Ammon's horn (tissue), 1 donor: ENCODE measurements at regions not wholly inside any gene's neighbourhood (a gene's known extent, or its start where the extent isn't known, plus 50 kb on each side); places are given as distances from the start of the nearest gene placed in this dataset.
"Not testable (repeated sequence)": the region's sequence is repeated elsewhere in the genome, so short reads cannot be mapped to it uniquely, and the experiment has no call there.

Experiments used
- DNase-seq: peaks from one replicate; pipeline ENCODE4 v3.0.0-alpha.2; 2016; ENCODE audit warnings: low spot score

DNA sequence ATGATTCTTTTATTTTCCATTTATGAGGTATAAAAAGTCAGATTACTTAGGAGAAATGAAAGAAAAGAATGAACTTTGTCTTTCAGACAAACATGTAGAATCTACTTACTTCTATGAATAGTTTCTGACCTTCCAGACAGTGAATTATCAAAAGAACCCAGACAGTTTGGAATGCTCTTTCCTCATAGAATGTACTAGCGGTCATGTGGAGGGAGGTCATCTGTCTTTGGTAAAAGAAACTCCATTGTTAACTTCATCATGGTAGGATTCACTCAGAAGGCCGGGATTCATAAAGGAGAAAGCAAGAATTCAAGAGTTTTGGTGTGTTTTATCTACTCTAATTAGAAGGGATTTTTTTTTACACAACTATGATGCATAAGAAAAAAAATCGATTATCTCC is 144.8 kb upstream of the ZNF804B start:
- no peak for DNase-seq

GRCh38 chr7:88610942-88611341 is 148.6 kb upstream of the ZNF804B start:
- no peak for DNase-seq

DNA sequence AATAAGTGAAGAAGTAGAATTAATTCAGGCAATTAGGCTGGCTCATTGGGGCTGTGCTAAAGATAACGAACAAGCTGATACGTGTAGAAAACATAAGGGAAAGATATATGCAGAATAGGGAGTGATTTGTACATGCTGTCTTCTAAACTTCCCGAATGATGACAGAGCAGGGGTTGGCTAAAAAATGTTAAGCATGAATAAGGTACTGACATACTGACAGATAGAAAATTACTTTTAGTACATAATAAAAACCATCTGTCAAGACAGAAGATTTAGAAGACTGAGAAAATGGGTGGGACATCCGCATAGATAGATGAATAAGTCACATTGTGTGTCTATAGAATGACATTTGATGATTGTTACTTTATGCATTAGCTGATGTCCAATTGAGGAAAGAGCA is 158.8 kb upstream of the ZNF804B start:
- DNase-seq = no peak

GRCh38 chr7:88599528-88599927 is 160.0 kb upstream of the ZNF804B start:
- no peak for DNase-seq

GRCh38 chr7:88597941-88598425 is 161.5 kb upstream of the ZNF804B start:
- peak; percentile 27 for DNase-seq

DNA sequence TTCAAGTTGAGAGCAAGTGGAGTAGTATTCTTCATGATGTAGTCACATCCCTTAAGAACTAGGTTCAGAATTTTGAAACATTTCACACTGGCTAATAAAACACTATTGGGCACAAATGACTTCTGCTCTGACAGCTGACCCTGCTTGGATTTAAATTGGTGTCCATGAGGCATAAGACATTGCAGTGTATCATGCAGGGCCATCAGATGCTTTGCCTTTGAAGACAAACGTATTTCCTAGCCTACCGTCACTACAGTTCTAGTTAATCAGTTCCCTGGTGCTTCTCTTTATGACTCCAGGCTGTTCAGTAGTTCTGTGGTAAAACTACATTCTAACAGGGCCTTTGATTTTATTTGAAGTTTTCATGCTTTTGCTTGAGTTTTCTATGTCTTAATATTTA is 168.5 kb upstream of the ZNF804B start:
- no peak for DNase-seq

DNA sequence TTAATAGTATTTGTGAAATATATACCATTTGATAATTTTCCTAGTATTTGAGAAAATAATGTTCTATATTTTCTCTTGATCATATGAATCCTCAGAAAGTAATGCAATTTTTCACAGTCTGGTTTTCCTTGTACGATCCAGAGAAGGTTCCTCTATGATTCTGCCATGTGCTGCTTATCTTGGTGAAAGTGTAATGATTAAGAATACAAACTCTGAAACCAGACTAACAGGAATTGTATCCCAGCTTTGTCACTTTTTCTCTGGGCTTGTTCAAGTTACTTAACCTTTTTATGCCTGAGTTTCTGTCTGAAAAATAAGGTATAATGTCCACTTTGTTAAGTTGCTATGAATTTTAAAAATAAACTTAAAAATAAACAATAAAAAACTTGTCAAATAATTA is 169.6 kb upstream of the ZNF804B start:
- DNase-seq = no peak

DNA sequence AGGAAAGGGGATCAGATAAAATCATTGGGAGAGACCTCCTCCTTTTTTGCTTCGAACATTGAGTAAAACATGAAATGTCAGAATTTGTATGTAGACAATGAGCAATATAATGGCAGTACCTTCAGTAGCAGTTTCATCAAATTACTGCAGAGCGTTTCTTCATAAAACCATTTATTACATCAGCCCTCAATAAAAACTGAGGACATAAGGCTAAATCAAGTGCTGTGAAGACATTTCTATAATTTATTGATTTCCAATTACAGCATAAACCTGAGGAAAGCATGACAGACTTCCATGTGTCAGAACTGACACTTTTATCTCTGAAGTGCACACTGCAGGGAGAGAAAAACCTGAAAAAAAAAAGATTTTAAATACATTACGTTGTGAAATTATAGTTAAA is 172.6 kb upstream of the ZNF804B start:
- no peak for DNase-seq

DNA sequence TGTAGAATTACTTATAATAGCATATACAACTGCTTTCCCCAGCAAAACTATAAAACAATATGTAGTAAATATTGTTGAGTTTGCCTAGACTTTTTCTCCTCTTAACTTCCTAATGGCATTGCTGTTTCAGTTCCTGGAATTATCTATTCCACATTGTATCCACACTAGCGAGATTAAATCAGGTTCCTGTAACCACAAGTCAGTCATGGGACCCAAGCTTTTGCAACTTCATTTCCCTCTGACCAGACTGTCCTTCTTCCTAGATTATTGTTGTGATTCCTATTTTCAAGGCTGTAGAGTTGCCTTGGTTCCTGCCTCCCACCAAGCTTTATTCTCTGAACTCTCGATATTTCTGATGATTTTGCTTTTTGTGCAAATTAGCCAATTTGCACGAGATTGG is 173.3 kb upstream of the ZNF804B start:
- DNase-seq = peak; percentile 13

- DNase-seq = no peak
Measured at GRCh38 chr7:88576720-88577119, 182.8 kb upstream of the ZNF804B start.

DNA sequence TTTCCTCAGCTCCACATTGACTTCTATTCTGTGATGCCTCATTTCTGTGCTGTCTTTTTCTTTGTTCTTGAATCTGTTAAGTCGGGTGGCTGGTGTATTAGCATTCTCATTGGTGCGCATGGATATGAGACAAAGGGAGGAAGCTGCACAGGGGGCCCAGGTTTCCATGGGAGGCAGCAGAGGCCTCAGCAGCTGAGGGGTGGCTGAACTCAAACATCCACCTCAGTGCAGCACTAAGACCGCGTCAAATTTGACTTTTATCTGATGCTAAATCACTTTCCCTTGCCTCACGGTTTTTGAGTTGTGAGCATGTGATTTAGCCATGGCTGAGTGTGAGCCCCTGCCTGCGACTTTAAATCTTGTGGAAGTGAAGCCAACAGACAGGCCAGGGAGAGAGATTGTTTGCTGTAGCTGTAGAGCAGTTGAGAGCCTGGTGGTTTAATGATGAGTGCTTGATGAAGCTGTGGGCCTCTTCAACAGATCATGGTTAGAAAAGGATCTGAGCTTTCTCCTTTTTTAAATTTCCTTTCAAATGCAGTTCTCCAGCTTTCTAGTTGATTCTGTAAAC is 193.3 kb upstream of the ZNF804B start:
- DNase-seq = no peak

- no peak for DNase-seq
Measured at GRCh38 chr7:88565401-88565800, 194.1 kb upstream of the ZNF804B start.

- DNase-seq = not testable (repeated sequence)
Measured at GRCh38 chr7:88556441-88556840, 203.1 kb upstream of the ZNF804B start.

DNA sequence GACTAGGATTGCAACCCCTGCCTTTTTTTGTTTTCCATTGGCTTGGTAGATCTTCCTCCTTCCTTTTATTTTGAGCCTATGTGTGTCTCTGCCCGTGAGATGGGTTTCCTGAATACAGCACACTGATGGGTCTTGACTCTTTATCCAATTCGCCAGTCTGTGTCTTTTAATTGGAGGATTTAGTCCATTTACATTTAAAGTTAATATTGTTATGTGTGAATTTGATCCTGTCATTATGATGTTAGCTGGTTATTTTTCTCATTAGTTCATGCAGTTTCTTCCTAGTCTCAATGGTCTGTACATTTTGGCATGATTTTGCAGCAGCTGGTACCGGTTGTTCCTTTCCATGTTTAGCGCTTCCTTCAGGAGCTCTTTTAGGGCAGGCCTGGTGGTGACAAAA is 204.7 kb upstream of the ZNF804B start:
- not testable (repeated sequence) for DNase-seq

DNA sequence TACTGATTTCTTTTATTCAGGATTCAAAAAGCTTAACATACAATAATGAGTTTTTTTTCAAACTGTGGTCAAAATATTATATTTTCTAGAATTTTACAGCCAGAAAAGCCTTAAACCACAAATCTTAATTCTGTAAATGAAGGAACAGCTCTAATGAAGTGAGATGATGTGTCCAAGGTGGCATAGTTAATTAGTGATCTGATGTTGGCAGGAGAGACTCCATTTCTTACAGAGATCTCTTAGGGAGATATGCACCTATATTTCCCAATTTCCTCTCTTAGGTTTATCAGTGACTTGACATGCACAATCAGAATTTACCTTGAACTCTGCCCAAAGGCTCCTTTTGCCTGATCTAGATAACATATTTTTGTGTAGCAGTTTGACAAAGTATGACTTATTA is 211.1 kb upstream of the ZNF804B start:
- no peak for DNase-seq

DNA sequence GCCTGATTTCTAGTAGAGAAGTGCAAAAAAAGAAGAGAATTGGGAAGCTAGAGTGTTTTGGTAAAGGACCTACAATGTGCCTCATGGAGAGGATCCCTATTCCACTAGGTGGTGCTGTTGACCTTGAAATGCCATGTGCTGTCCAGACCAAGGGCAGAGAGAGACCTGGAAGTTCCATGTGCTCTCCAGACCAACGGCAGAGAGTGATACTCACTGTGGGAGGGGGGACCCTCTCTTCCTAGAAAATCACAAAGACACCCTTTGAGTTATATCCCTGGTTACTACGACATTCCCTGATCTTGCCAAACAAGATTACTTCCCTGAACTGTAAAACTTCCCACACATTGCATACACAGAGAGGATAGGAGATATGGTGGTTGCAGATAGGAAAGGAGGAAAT is 212.7 kb upstream of the ZNF804B start:
- peak; percentile 38 for DNase-seq

GRCh38 chr7:88545663-88546062 is 213.8 kb upstream of the ZNF804B start:
- DNase-seq = no peak

DNA sequence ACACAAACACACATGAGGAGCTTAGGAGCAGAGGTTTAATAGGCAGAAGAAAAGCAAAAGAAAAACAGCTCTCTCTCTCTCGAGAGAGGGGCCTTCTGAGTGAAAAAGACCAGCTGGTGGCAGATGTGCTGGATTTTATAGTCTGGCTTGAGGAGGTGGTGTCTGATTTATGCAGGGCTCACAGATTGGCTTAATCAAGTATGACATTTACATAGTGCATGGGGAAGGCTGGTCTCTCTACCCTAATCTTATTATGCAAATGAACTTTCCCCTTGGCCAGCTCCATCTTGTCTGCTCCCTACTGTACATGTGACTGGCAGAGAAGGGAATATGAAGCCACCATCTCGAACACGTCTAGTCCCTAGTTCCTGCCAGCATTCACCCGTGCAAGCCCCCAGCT is 219.5 kb upstream of the ZNF804B start:
- no peak for DNase-seq

DNA sequence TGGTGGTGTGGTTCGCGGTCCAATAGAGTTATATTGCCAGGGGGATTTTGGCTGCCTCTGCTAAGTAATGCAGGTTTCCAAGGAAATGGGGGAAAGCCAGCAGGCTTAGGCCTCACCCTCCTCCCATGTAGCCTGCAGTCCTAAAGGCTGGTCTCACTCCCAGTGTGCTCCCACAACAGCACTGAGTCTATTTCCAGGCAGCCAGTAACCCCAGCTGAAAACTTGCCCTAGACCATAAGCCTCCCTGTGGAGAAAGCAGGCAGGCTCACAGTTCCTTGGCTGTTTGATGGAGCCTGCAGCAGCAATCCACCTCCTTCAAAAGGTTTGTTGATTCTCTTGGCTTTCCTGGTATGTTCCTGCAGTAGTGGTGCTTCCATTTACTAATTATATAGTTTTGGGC is 220.0 kb upstream of the ZNF804B start:
- no peak for DNase-seq

- DNase-seq = no peak
Measured at GRCh38 chr7:88523645-88524044, 217.0 kb upstream of the STEAP4 start.

DNA sequence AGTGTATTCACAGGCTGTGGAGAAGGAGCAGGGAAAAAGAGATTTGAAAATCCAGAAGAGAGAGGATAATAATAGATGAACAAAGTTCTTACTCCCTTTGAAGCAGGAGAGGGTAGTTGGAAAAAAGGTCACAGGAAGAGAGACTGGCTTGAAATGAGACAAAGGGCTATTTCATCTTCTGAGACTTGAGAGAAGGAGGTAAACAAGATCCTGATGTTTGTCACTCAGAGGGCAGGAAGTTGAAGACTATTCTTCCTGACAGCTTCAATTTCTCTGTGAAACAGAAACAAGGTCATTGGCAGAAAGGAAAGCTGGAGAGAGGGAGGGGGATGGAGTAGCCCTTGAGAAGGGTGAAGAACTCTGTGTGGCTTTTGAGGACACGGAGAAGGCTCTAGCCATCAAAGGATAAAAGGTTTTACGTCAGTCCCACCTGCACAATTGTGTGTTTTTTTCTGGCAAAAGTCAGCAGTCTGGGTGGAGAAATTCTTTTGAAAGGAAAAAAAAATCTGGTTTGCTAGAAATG is 216.1 kb upstream of the STEAP4 start:
- DNase-seq = no peak

- no peak for DNase-seq
Measured at GRCh38 chr7:88516429-88516828, 209.7 kb upstream of the STEAP4 start.

- no peak for DNase-seq
Measured at GRCh38 chr7:88515301-88515700, 208.6 kb upstream of the STEAP4 start.

DNA sequence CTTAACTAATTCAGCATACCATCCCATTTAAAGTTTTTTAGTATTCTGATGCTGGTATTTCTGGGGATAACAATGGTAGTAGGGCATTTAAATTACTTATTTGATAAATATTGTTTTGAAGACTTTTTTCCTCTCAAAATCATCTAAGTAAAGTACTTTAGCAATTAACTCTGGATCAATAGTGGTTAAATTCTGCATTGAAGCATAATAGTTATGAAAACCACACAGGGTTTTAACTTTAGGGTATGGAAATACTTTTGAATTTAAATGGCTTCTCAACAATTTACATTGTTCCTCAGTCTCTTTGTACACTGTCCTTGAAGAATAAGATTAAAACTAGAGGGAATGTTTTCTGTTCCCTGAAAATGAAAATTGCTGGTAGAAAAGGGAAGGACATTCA is 202.6 kb upstream of the STEAP4 start:
- no peak for DNase-seq
